SU-DHL-6 (cell line): ENCODE measurements at regions not wholly inside any gene's neighbourhood (a gene's known extent, or its start where the extent isn't known, plus 50 kb on each side); places are given as distances from the start of the nearest gene placed in this dataset.

Source experiments
- H2AFZ ChIP-seq: fragments of 200-600 bp; sonication (generic); 2 replicates; pipeline ENCODE4 v1.6.1; 2014; ENCODE audit warnings: low read depth, mild to moderate bottlenecking, moderate library complexity, mixed read lengths, antibody characterized with exemption, low read length; ENCODE audit not compliant: severe bottlenecking
- H3F3A ChIP-seq: fragments of 200-600 bp; shearing (Covaris generic); 2 replicates; pipeline ENCODE4 v1.6.0; 2016; ENCODE audit warnings: antibody characterized with exemption, mild to moderate bottlenecking; ENCODE audit not compliant: insufficient read depth
- H3K27ac ChIP-seq: fragments of 200-600 bp; sonication (generic); 2 replicates; pipeline ENCODE4 v1.5.1; 2016; ENCODE audit warnings: low read depth, mild to moderate bottlenecking, low read length, moderate library complexity, mixed read lengths
- H3K27me3 ChIP-seq: fragments of 200-600 bp; sonication (generic), shearing (Covaris generic); 2 replicates; pipeline ENCODE4 v1.6.0; 2014; ENCODE audit warnings: mild to moderate bottlenecking, low read length
- H3K36me3 ChIP-seq: fragments of 200-600 bp; sonication (generic); 2 replicates; pipeline ENCODE4 v1.6.1; 2014; ENCODE audit warnings: mild to moderate bottlenecking, low read length, mixed read lengths
- H3K4me2 ChIP-seq: fragments of 300-600, 200-600 bp; shearing (Covaris generic), sonication (generic); 2 replicates; pipeline ENCODE4 v1.6.0; 2014; ENCODE audit warnings: low read length, low read depth, mild to moderate bottlenecking; ENCODE audit not compliant: poor library complexity, severe bottlenecking
- H3K4me3 ChIP-seq: fragments of 200-600 bp; sonication (generic); 2 replicates; pipeline ENCODE4 v1.5.1; 2014; ENCODE audit warnings: antibody characterized with exemption, low read length, mild to moderate bottlenecking, mixed read lengths; ENCODE audit not compliant: insufficient read depth, poor library complexity, severe bottlenecking
- H3K79me2 ChIP-seq: fragments of 200-600 bp; sonication (generic); 2 replicates; pipeline ENCODE4 v1.6.1; 2014; ENCODE audit warnings: mild to moderate bottlenecking, low read length, moderate library complexity; ENCODE audit not compliant: insufficient read depth
- H3K9ac ChIP-seq: fragments of 200-600 bp; sonication (generic); 2 replicates; pipeline ENCODE4 v1.7.0; 2014; ENCODE audit warnings: mild to moderate bottlenecking, low read length
- H3K9me2 ChIP-seq: fragments of 200-600 bp; sonication (generic); replicated peaks from 2 replicates; pipeline ENCODE4 v1.6.1; 2014; ENCODE audit warnings: low read length; ENCODE audit not compliant: insufficient read depth
- H3K9me3 ChIP-seq: fragments of 200-600 bp; sonication (generic); 2 replicates; pipeline ENCODE4 v1.6.1; 2014; ENCODE audit warnings: low read length, mixed read lengths; ENCODE audit not compliant: insufficient read depth
- H4K20me1 ChIP-seq: fragments of 200-600 bp; sonication (generic); 2 replicates; pipeline ENCODE4 v1.6.1; 2014; ENCODE audit warnings: low read depth, mild to moderate bottlenecking, antibody characterized with exemption, low read length, moderate library complexity, mixed read lengths
- EZH2phosphoT487 ChIP-seq: fragments of 200-600 bp; sonication (generic), shearing (Covaris generic); conservative IDR thresholded peaks from 2 replicates; pipeline ENCODE4 v1.6.1; 2018; ENCODE audit warnings: mild to moderate bottlenecking, antibody characterized with exemption, low read length, moderate library complexity, mixed read lengths
- TF ChIP-seq, protein P1 (sequence below): fragments of 200-600 bp; sonication (generic); IDR thresholded peaks from one replicate; pipeline ENCODE4 v1.5.1; 2017; ENCODE audit warnings: antibody characterized with exemption, mild to moderate bottlenecking, low read length, moderate library complexity; ENCODE audit not compliant: insufficient read depth, poor library complexity, severe bottlenecking

DNA sequence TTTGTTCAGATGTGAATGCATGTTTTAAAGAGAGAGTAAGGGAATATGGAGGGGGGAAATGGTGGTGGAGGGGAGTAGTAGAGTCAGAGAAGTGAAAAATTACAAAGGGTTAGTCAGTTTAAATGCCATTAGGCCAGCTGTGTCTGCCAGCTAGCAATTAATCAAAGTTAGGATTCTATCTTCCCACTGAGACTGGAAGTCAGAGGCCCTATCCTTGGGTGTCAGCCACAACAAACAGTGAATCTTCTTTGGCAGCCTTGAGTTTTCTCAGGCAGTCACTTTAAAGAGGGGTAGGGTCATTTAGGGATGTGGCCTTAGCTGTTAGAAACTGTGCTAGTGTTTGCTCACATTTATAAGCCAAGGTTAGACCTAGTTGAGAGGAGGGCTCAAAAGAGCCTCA lies 120.5 kb upstream of the BTBD3 start:
- Histone ChIP-seq H3K27ac (no peak overlapping the region), H3K9me2 (no peaks in the 10 kb centered on the region), H3K9ac (no peak overlapping the region), H3K27me3 (no peaks in the 10 kb centered on the region), H3K36me3 (no peaks in the 10 kb centered on the region), H3K79me2 (no peaks in the 10 kb centered on the region), H4K20me1 (no peaks in the 10 kb centered on the region), H3F3A (no peaks in the 10 kb centered on the region), H2AFZ (no peak overlapping the region), H3K4me2 (no peak overlapping the region), H3K4me3 (no peak overlapping the region), H3K9me3 (no peaks in the 10 kb centered on the region)
- TF ChIP-seq EZH2phosphoT487, result no peak
- TF ChIP-seq, protein P1, sequence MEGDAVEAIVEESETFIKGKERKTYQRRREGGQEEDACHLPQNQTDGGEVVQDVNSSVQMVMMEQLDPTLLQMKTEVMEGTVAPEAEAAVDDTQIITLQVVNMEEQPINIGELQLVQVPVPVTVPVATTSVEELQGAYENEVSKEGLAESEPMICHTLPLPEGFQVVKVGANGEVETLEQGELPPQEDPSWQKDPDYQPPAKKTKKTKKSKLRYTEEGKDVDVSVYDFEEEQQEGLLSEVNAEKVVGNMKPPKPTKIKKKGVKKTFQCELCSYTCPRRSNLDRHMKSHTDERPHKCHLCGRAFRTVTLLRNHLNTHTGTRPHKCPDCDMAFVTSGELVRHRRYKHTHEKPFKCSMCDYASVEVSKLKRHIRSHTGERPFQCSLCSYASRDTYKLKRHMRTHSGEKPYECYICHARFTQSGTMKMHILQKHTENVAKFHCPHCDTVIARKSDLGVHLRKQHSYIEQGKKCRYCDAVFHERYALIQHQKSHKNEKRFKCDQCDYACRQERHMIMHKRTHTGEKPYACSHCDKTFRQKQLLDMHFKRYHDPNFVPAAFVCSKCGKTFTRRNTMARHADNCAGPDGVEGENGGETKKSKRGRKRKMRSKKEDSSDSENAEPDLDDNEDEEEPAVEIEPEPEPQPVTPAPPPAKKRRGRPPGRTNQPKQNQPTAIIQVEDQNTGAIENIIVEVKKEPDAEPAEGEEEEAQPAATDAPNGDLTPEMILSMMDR, result no peak

DNA sequence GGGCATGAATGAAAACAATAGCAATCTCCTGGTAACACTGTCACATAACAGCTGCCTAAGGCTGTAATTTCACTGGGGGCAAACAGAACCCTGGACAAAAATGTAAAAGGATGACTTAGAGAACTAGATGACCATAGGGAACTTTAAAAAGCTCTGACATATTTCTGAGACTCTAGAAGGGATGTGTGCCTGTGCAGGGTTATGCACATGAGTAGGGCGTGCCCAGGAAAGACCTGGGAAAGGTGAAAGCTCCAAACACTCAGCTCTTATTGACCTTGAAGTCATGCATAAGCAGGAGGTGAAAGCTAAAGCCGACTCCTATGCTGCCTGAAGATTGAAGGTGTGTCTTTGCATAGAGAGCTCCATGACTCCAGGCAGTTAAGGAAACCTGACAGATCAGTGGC lies 118.4 kb upstream of the BTBD3 start:
- no peak overlapping the region for H2AFZ ChIP-seq
- H3K79me2 ChIP-seq, result no peaks in the 10 kb centered on the region
- no peaks in the 10 kb centered on the region for H3K27me3 ChIP-seq
- no peak overlapping the region for H3K4me3 ChIP-seq
- H3K36me3 ChIP-seq, result no peaks in the 10 kb centered on the region
- H3K9ac ChIP-seq, result no peak overlapping the region
- H3K4me2 ChIP-seq, result no peak overlapping the region
- no peak overlapping the region for H3K27ac ChIP-seq
- no peaks in the 10 kb centered on the region for H3K9me3 ChIP-seq
- no peaks in the 10 kb centered on the region for H3F3A ChIP-seq
- TF ChIP-seq, protein P1, result no peak
- TF ChIP-seq EZH2phosphoT487, result no peak
- no peaks in the 10 kb centered on the region for H3K9me2 ChIP-seq
- H4K20me1 ChIP-seq, result no peaks in the 10 kb centered on the region

GRCh38 chr20:11807054-11808048 lies 110.3 kb upstream of the BTBD3 start:
- H3K4me2 ChIP-seq, result no peak overlapping the region
- TF ChIP-seq, protein P1, result no peak
- no peak for TF ChIP-seq EZH2phosphoT487
- no peak overlapping the region for H3K27ac ChIP-seq

More at GRCh38 chr20:11807054-11808048, 110.3 kb upstream of the BTBD3 start:
- Histone ChIP-seq H3F3A (no peaks in the 10 kb centered on the region), H3K27me3 (no peaks in the 10 kb centered on the region), H3K36me3 (no peaks in the 10 kb centered on the region), H3K79me2 (no peaks in the 10 kb centered on the region), H3K9me2 (no peaks in the 10 kb centered on the region), H2AFZ (no peak overlapping the region), H4K20me1 (no peaks in the 10 kb centered on the region), H3K4me3 (no peak overlapping the region), H3K9me3 (no peaks in the 10 kb centered on the region), H3K9ac (no peak overlapping the region)
